Skeletal muscle satellite cell (primary cell): ENCODE measurements at regions not wholly inside any gene's neighbourhood (a gene's known extent, or its start where the extent isn't known, plus 50 kb on each side); places are given as distances from the start of the nearest gene placed in this dataset.

Experiments used
- H3K27me3 ChIP-seq: 2 replicates; pipeline ENCODE4 v1.7.0; 2013; ENCODE audit warnings: low read length; ENCODE audit not compliant: control insufficient read depth, insufficient read depth
- H3K36me3 ChIP-seq: 2 replicates; pipeline ENCODE4 v1.7.0; 2013; ENCODE audit warnings: mild to moderate bottlenecking, control low read depth, low read length; ENCODE audit not compliant: insufficient read depth
- H3K4me1 ChIP-seq: 2 replicates; pipeline ENCODE4 v1.7.0; 2013; ENCODE audit warnings: low read length; ENCODE audit not compliant: control insufficient read depth, insufficient read depth
- H3K4me2 ChIP-seq: 2 replicates; pipeline ENCODE4 v1.7.0; 2013; ENCODE audit warnings: mild to moderate bottlenecking, low read length
- H3K4me3 ChIP-seq: 2 replicates; pipeline ENCODE4 v1.7.0; 2013; ENCODE audit warnings: low read length
- H3K9ac ChIP-seq: 2 replicates; pipeline ENCODE4 v1.7.0; 2013; ENCODE audit warnings: mild to moderate bottlenecking, low read depth, low read length, moderate library complexity
- H3K9me3 ChIP-seq: replicated peaks from 2 replicates; pipeline ENCODE4 v1.7.0; 2013; ENCODE audit warnings: mild to moderate bottlenecking, control low read depth, low read length

GRCh38 chr17:33814852-33815251, 440.2 kb upstream of the CCL2 start:
- no peak overlapping the region for H3K9ac ChIP-seq
- no peaks in the 10 kb centered on the region for H3K9me3 ChIP-seq

DNA sequence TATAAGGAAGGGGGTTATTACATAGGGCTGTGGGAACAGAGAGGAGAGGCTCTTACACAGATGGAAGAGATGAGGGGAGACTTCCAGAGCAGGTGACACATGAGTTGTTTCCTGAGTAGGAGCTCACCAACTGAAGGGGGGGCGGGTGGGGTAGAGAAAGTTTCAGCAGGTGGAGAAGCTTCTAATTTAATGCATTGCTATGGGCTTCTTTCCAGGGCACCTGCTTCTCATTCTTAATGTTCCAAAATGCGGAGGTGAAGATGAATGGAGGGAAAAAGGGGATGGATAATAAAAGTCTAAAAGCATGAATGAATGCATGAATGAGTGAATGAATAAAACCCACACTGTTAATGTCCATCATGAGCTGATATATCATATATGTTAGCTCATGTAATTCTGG, 439.0 kb upstream of the CCL2 start:
- Histone ChIP-seq H3K9me3 (no peaks in the 10 kb centered on the region), H3K27me3 (no peaks in the 10 kb centered on the region), H3K4me3 (no peak overlapping the region), H3K4me1 (no peaks in the 10 kb centered on the region), H3K9ac (no peak overlapping the region), H3K4me2 (no peak overlapping the region), H3K36me3 (no peaks in the 10 kb centered on the region)

More at GRCh38 chr17:33814852-33815251, 440.2 kb upstream of the CCL2 start:
- Histone ChIP-seq H3K4me2 (no peak overlapping the region), H3K4me1 (no peaks in the 10 kb centered on the region), H3K36me3 (no peaks in the 10 kb centered on the region), H3K27me3 (no peaks in the 10 kb centered on the region), H3K4me3 (no peak overlapping the region)

DNA sequence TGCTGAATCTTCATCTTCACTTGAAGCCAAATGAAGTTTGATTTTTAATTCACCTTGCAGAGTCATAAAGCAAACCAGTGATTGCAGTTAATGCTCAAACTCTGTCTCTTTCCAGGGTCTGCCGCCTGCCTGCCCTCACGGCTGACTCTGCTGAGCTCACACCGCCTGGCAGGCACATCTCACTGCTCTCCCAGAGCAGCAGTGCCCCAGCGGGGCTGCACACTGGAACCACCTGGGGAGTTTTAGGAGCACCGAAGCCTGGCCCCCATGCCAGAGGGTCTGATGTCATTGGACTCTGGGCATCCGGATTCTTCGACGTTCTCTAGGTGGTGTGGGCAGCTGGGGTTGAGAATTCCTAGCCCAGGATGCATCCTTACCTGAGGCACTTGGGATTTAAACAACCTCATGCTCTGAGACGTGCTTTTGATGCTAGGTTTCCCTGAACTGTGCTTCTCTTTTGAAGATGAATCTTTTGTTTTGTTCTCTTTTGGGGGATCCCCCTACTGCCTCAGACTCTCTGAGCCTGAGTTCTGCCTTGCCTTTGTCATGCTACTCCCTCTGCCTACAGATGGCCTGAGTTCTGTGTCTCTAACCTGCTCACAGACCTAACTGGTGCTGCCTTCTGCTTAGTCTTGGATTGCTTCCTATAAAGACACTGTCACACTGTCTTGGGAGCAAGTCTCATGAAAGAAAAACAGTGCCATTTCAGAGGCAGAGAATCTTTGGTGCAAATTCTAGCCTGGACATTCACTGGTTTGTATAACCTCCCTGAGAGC, 438.1 kb upstream of the CCL2 start:
- H3K4me1 ChIP-seq: no peaks in the 10 kb centered on the region
- H3K4me3 ChIP-seq: no peak overlapping the region
- no peak overlapping the region for H3K9ac ChIP-seq
- H3K9me3 ChIP-seq: no peaks in the 10 kb centered on the region
- no peaks in the 10 kb centered on the region for H3K27me3 ChIP-seq
- H3K4me2 ChIP-seq: no peak overlapping the region
- H3K36me3 ChIP-seq: no peaks in the 10 kb centered on the region

- Histone ChIP-seq H3K4me3 (no peak overlapping the region), H3K9ac (no peak overlapping the region), H3K36me3 (no peaks in the 10 kb centered on the region), H3K4me2 (no peak overlapping the region), H3K27me3 (no peaks in the 10 kb centered on the region), H3K9me3 (no peaks in the 10 kb centered on the region), H3K4me1 (no peaks in the 10 kb centered on the region)
Measured at GRCh38 chr17:33819539-33819938, 435.5 kb upstream of the CCL2 start.

GRCh38 chr17:33832262-33832661, 422.8 kb upstream of the CCL2 start:
- H3K9me3 ChIP-seq: no peaks in the 10 kb centered on the region
- H3K4me2 ChIP-seq: no peak overlapping the region
- no peak overlapping the region for H3K9ac ChIP-seq
- H3K36me3 ChIP-seq: no peaks in the 10 kb centered on the region
- H3K4me1 ChIP-seq: no peaks in the 10 kb centered on the region
- no peaks in the 10 kb centered on the region for H3K27me3 ChIP-seq
- no peak overlapping the region for H3K4me3 ChIP-seq

DNA sequence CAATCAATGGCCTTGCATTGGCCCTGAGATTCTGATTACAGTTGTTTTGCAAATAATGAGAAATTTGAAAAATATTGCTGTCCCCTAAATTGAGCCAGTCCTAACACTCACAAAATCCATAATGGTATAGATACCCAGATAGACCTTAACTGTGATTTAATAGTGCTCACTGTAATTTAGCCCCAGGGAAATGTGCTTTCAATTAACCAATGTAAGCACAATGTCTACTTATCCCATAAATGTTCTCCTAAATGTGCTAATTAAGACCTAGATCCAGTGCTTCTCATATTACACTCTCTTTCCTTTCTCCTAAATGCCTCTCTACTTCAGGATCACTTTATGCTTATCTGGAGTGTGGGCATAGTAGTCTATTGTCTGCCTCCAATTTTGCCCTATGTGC, 417.8 kb upstream of the CCL2 start:
- Histone ChIP-seq H3K4me3 (no peak overlapping the region), H3K36me3 (no peaks in the 10 kb centered on the region), H3K27me3 (no peaks in the 10 kb centered on the region), H3K9me3 (no peaks in the 10 kb centered on the region), H3K9ac (no peak overlapping the region), H3K4me1 (no peaks in the 10 kb centered on the region), H3K4me2 (no peak overlapping the region)

DNA sequence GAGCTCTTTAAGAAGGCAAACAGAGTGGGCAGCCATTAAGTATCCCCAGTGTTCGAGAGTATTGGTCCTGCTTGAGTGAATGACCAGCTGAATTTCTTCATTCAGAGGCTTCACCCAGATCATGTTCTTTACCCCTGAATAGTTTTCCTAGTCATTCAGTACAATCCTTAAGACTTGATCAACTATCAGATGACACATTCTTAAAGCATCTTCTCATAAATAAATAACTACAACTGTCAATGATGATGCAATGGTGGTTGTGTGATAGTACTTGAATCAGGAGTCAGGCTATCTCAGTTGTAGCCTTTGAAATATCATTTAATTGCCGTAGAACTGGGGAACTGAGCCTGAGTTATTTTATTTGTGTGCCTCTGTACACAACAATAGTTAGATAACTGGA, 416.8 kb upstream of the CCL2 start:
- Histone ChIP-seq H3K9ac (no peak overlapping the region), H3K4me1 (no peaks in the 10 kb centered on the region), H3K27me3 (no peaks in the 10 kb centered on the region), H3K9me3 (no peaks in the 10 kb centered on the region), H3K36me3 (no peaks in the 10 kb centered on the region), H3K4me2 (no peak overlapping the region), H3K4me3 (no peak overlapping the region)

- no peaks in the 10 kb centered on the region for H3K36me3 ChIP-seq
- no peaks in the 10 kb centered on the region for H3K9me3 ChIP-seq
- H3K9ac ChIP-seq: no peak overlapping the region
- H3K27me3 ChIP-seq: no peaks in the 10 kb centered on the region
- H3K4me1 ChIP-seq: no peaks in the 10 kb centered on the region
- H3K4me3 ChIP-seq: no peak overlapping the region
- no peak overlapping the region for H3K4me2 ChIP-seq
Measured at GRCh38 chr17:33847900-33848299, 407.2 kb upstream of the CCL2 start.

- H3K4me2 ChIP-seq: no peak overlapping the region
- H3K4me3 ChIP-seq: no peak overlapping the region
- H3K4me1 ChIP-seq: no peaks in the 10 kb centered on the region
- H3K36me3 ChIP-seq: no peaks in the 10 kb centered on the region
- H3K9ac ChIP-seq: no peak overlapping the region
- H3K27me3 ChIP-seq: no peaks in the 10 kb centered on the region
- H3K9me3 ChIP-seq: no peaks in the 10 kb centered on the region
Measured at GRCh38 chr17:33848433-33848832, 406.7 kb upstream of the CCL2 start.

DNA sequence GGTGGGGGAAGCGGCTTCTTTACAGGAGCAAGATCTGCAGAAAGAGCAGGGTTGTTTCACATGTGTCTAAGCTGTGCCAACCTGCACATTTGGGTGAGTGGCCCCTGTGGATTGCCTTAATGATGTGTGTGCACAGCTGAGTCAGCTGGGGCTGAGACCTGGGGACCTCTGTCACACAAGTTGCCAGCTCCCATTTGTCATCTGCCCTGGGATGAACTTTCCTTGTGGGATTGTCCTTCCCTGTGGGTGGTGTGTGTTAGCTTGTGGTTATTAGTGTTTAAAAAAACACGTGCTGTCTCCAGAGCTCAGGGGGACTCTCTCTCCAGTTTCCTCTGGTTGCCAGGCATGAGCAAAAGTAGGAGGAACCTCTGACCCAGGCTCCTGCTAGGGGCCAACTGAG, 400.5 kb upstream of the CCL2 start:
- Histone ChIP-seq H3K4me1 (no peaks in the 10 kb centered on the region), H3K36me3 (no peaks in the 10 kb centered on the region), H3K4me2 (no peak overlapping the region), H3K4me3 (no peak overlapping the region), H3K9me3 (no peaks in the 10 kb centered on the region), H3K9ac (no peak overlapping the region), H3K27me3 (no peaks in the 10 kb centered on the region)

DNA sequence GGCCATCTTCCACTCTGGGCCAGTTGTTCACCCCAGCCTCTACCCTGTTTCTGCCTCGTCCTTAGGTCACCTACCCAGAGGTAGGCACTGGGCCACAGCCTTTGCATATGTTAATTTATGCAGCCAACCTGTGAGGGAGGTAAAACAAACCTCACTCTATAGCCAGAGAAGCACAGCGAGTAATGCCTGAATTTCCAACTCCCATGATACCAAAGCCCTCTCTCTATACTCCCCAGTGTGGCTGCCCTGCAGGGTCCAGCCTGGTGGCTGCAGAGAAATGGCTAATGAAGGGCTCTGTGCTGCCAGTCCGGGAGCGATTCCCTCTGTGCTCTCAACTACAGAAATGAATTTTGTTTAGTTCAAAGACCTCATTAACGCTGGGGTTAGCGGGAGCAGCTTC, 397.0 kb upstream of the CCL2 start:
- Histone ChIP-seq H3K4me1 (no peaks in the 10 kb centered on the region), H3K4me2 (no peak overlapping the region), H3K9me3 (no peaks in the 10 kb centered on the region), H3K27me3 (no peaks in the 10 kb centered on the region), H3K4me3 (no peak overlapping the region), H3K36me3 (no peaks in the 10 kb centered on the region), H3K9ac (no peak overlapping the region)

DNA sequence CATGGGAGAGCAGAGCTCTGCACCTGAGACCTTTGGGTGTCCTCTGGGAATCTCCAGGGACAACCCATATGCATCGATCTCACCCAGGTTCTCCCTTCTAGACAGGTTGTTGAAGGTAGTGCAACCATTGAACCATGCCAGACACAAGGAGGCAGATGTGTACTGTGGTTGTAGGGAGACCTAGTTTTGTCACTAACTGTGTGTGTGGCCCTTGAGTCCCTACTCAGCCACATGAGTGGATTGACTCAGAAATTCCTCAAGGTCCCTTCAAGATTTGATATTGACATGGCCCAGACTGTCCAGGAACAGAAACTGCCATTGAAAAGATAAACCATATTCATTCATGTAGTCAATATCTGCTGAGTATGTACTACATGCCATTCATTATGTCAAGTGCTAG, 396.4 kb upstream of the CCL2 start:
- no peak overlapping the region for H3K9ac ChIP-seq
- no peaks in the 10 kb centered on the region for H3K27me3 ChIP-seq
- no peak overlapping the region for H3K4me2 ChIP-seq
- no peak overlapping the region for H3K4me3 ChIP-seq
- no peaks in the 10 kb centered on the region for H3K36me3 ChIP-seq
- no peaks in the 10 kb centered on the region for H3K4me1 ChIP-seq
- no peaks in the 10 kb centered on the region for H3K9me3 ChIP-seq
